Upper lobe of left lung (tissue), 6 donors: ENCODE measurements at regions not wholly inside any gene's neighbourhood (a gene's known extent, or its start where the extent isn't known, plus 50 kb on each side); places are given as distances from the start of the nearest gene placed in this dataset.
A peak's percentile ranks its signal among the peaks of the same experiment; 100 is the strongest.

Experiments used
- ATAC-seq, 2 donors: fragments of 200-7000 bp; cut with Tn5 transposase; one replicate each; pipeline ENCODE4 v1.9.1; 2022; ENCODE audit warnings: mild to moderate bottlenecking in 2 of 2, moderate library complexity in 2 of 2; ENCODE audit not compliant: low FRiP score in 2 of 2
- DNase-seq, 2 donors: peaks; one replicate each; pipeline ENCODE4 v3.0.0-alpha.2; 2019 to 2020
- H3K27ac ChIP-seq, 4 donors: fragments of 200-600 bp; sonication (generic); one replicate each; pipeline ENCODE4 v1.5.1; 2016 to 2019
- H3K27me3 ChIP-seq, 4 donors: fragments of 200-600 bp; sonication (generic); one replicate each; pipeline ENCODE4 v1.5.1; 2017 to 2019
- H3K36me3 ChIP-seq, 4 donors: fragments of 200-600 bp; sonication (generic); one replicate each; pipeline ENCODE4 v1.5.1; 2016 to 2019
- H3K4me1 ChIP-seq, 4 donors: fragments of 200-600 bp; sonication (generic); one replicate each; pipeline ENCODE4 v1.5.1; 2018 to 2019
- H3K4me3 ChIP-seq, 4 donors: fragments of 200-600 bp; sonication (generic); one replicate each; pipeline ENCODE4 v1.5.1; 2017 to 2019; ENCODE audit warnings: mild to moderate bottlenecking in 2 of 4, moderate library complexity in 1 of 4
- H3K9me3 ChIP-seq, 4 donors: fragments of 200-600 bp; sonication (generic); one replicate each; pipeline ENCODE4 v1.5.1; 2018 to 2019
- EP300 ChIP-seq, 4 donors: sonication (generic); formaldehyde crosslinking; IDR thresholded peaks; one replicate each; pipeline ENCODE4 v1.5.1; 2017; ENCODE audit warnings: antibody characterized with exemption in 4 of 4, control low read depth in 2 of 4
- POLR2A ChIP-seq, 4 donors: fragments of 450-650 bp; IDR thresholded peaks; one replicate each; pipeline ENCODE4 v1.5.1; 2016 to 2017; ENCODE audit warnings: antibody characterized with exemption in 4 of 4, mild to moderate bottlenecking in 2 of 4
- POLR2AphosphoS5 ChIP-seq, 2 donors: sonication (generic); formaldehyde crosslinking; IDR thresholded peaks; one replicate each; pipeline ENCODE4 v1.5.1; 2017; ENCODE audit warnings: antibody characterized with exemption in 2 of 2
- WGBS, 2 donors: methylation state at CpG; one replicate each; pipeline ENCODE4 v1.1.5; 2017 to 2018; 5-methylcytosine and 5-hydroxymethylcytosine counted together
- TF ChIP-seq, protein P1 (sequence below), 6 experiments: fragments of 450-650 bp in 4 of 6; fragments of 200-600 bp in 2 of 6; sonication (generic) in 2 of 6; IDR thresholded peaks; one replicate each; pipeline ENCODE4 v1.5.1; 2016 to 2019; ENCODE audit warnings: antibody characterized with exemption in 6 of 6
- donor health status: DM: no; HTN: no; CAD: no; lungs with moderate emphysema.
- donor health status: DM: no; HTN: yes; CAD: no; lungs with severe emphysema.

DNA sequence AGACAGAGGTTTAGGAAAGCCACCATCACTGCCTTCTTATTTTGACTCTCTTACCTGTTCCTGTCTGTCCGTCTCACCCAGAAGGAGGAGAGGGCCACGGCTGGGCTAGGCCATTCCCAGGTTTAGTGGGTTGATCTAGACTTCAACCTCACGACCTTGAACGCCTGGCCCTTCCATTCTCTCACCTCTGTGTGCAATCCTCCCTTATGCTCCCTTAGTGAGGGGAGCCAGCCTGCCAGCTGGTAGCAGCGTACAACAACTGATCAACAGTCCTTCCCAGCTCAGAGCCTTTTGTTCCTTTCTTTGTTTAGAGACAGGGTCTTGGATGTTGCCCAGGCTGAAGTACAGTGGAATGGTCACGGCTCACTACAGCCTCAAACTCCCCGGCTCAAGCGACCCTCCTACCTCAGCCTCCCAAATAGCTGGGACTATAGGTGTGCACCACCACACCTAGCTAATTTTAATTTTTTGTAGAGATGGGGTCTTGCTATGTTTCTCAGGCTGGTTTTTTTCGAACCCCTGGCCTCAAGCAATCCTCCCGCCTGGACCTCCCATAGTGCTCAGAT, 123.9 kb downstream of the ZNF664 start:
- no peak overlapping the region for H3K27ac ChIP-seq
- H3K9me3 ChIP-seq = no peaks in the 10 kb centered on the region
- no peak overlapping the region for H3K4me3 ChIP-seq
- no peaks in the 10 kb centered on the region for H3K27me3 ChIP-seq
- ATAC-seq (no peak), DNase-seq (no peak)
- WGBS, 2 donors = 87 to 91% methylated on average over 10 of the region's 10 CpGs
- no peaks in the 10 kb centered on the region for H3K4me1 ChIP-seq
- H3K36me3 ChIP-seq = no peaks in the 10 kb centered on the region
- TF ChIP-seq POLR2A (IDR thresholded peaks at IDR 0.05) (no peak), POLR2AphosphoS5 (IDR thresholded peaks at IDR 0.05) (no peak), EP300 (IDR thresholded peaks at IDR 0.05) (no peak)
- TF ChIP-seq, protein P1, sequence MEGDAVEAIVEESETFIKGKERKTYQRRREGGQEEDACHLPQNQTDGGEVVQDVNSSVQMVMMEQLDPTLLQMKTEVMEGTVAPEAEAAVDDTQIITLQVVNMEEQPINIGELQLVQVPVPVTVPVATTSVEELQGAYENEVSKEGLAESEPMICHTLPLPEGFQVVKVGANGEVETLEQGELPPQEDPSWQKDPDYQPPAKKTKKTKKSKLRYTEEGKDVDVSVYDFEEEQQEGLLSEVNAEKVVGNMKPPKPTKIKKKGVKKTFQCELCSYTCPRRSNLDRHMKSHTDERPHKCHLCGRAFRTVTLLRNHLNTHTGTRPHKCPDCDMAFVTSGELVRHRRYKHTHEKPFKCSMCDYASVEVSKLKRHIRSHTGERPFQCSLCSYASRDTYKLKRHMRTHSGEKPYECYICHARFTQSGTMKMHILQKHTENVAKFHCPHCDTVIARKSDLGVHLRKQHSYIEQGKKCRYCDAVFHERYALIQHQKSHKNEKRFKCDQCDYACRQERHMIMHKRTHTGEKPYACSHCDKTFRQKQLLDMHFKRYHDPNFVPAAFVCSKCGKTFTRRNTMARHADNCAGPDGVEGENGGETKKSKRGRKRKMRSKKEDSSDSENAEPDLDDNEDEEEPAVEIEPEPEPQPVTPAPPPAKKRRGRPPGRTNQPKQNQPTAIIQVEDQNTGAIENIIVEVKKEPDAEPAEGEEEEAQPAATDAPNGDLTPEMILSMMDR (IDR thresholded peaks at IDR 0.05) = no peak

DNA sequence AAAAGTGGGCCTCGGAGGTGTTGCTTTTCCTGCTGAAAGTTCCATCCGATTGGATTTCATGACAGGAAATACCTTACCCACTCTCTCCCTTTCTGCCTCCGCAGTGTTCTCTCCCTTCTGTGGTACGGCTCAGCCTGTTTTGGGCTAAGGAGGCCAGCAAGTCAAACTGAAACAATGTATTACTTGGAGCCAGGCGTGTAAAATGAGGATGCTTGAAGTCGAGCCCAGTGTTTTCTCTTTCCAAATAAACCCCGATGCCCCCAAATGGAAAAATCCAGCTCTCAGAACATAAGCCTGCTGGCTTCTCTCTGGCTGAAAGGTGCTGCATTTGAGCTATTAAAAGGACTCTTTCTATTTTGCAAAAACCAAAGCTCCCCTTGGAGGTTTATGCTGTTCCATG, 124.7 kb downstream of the ZNF664 start:
- Histone ChIP-seq H3K9me3 (no peaks in the 10 kb centered on the region), H3K27ac (no peak overlapping the region), H3K27me3 (no peaks in the 10 kb centered on the region), H3K4me3 (no peak overlapping the region), H3K36me3 (no peaks in the 10 kb centered on the region), H3K4me1 (no peaks in the 10 kb centered on the region)
- ATAC-seq (no peak), DNase-seq (no peak)
- TF ChIP-seq POLR2AphosphoS5 (IDR thresholded peaks at IDR 0.05) (no peak), EP300 (IDR thresholded peaks at IDR 0.05) (no peak), POLR2A (IDR thresholded peaks at IDR 0.05) (no peak)
- TF ChIP-seq, protein P1 (IDR thresholded peaks at IDR 0.05) = no peak
- WGBS, 2 donors = 40 to 62% methylated on average over 7 of the region's 7 CpGs

DNA sequence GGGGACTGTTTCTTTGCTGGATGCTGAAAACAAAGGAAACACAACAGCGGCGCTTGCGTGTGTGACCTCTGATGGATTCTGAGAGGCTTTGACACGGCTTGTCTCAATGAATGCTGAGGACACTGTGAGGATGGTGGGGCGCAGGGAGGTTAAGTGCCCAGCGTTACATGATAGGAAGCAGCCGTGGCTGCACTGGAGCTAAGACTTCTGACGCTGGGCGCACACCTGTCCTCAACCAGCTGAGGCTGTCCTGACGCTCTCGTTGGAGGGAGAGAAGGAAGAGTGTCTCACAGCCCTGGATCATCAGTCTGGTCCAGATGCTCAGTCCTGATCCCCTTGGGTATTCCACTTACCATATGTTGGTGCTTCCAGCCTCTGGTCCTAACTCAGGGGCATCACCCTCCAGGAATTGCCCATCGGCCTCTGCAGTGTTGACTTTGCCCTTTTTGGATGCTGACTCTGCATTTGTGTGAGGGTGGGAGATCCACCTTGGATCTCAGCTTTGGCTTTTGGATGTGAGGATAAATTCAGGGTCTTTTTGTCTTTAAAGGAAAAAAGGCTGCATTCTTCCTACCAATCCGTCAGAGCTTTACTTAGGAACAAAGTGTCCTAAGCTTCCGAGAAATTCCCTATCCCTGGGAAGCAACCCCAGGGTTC, 125.2 kb downstream of the ZNF664 start:
- DNase-seq = no peak
- Histone ChIP-seq H3K9me3 (no peaks in the 10 kb centered on the region), H3K27ac (no peak overlapping the region), H3K4me3 (no peak overlapping the region), H3K27me3 (no peaks in the 10 kb centered on the region), H3K36me3 (no peaks in the 10 kb centered on the region), H3K4me1 (no peaks in the 10 kb centered on the region)
- WGBS, 2 donors = 74 to 76% methylated on average over 14 of the region's 14 CpGs
- no peak for TF ChIP-seq POLR2A (IDR thresholded peaks at IDR 0.05)
- TF ChIP-seq EP300 (IDR thresholded peaks at IDR 0.05) = peak in 1 of 4 donors; percentile 18
- ATAC-seq = no peak

DNA sequence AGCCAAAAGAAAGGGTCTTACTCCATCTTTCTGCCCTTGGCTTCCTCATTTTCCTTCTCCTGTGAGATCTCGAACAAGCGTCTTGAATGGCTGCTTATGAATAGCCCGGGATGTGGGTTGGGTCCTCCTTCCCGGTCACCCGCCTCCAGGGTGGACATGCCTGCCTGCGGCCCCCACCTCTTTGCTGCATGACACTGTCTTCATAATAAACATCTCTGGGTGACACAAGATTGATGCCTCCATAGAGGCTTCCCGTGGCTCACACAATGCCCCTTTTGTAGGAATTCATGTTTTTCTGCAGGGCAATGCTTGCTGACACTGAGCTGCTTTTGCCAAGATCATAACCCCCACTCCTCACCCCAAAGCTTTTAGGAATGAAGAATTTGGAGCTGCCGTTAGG, 125.9 kb downstream of the ZNF664 start:
- Histone ChIP-seq H3K36me3 (no peaks in the 10 kb centered on the region), H3K9me3 (no peaks in the 10 kb centered on the region), H3K4me1 (no peaks in the 10 kb centered on the region), H3K27ac (no peak overlapping the region), H3K27me3 (no peaks in the 10 kb centered on the region), H3K4me3 (no peak overlapping the region)
- TF ChIP-seq EP300 (IDR thresholded peaks at IDR 0.05) (no peak), POLR2A (IDR thresholded peaks at IDR 0.05) (no peak), POLR2AphosphoS5 (IDR thresholded peaks at IDR 0.05) (no peak)
- TF ChIP-seq, protein P1 (IDR thresholded peaks at IDR 0.05) = no peak
- ATAC-seq (no peak), DNase-seq (no peak)
- 68 to 78% methylated on average over 8 of the region's 8 CpGs for WGBS, 2 donors

DNA sequence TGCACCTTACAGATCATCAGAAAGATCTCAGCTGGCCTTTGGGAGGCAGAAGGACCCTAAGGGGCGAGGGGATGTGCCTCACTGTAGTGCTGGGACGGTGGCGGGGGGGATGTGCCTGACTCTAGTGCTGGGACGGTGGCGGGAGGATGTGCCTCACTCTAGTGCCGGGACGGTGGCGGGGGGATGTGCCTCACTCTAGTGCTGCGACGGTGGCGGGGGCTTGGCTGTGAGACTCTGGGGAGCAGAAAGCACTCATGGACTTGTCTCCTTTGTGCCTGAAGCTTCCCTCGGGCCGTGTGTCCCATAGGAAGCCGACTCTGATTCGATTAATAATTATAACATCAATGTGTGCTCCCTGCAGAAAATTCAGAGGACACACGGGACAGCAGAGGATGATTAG, 126.6 kb downstream of the ZNF664 start:
- Histone ChIP-seq H3K9me3 (no peaks in the 10 kb centered on the region), H3K27ac (no peak overlapping the region), H3K4me1 (no peaks in the 10 kb centered on the region), H3K36me3 (no peaks in the 10 kb centered on the region), H3K27me3 (no peaks in the 10 kb centered on the region), H3K4me3 (no peak overlapping the region)
- TF ChIP-seq, protein P1 (IDR thresholded peaks at IDR 0.05) = no peak
- no peak for TF ChIP-seq POLR2AphosphoS5 (IDR thresholded peaks at IDR 0.05)
- no peak for TF ChIP-seq POLR2A (IDR thresholded peaks at IDR 0.05)
- no peak for TF ChIP-seq EP300 (IDR thresholded peaks at IDR 0.05)
- WGBS, 2 donors = 90 to 93% methylated on average over 14 to 16 of the region's 16 CpGs
- ATAC-seq (peak in 1 of 2 donors; percentile 40), DNase-seq (no peak)
